Type B pancreatic cell (in vitro differentiated cells): ENCODE measurements at regions not wholly inside any gene's neighbourhood (a gene's known extent, or its start where the extent isn't known, plus 50 kb on each side); places are given as distances from the start of the nearest gene placed in this dataset.

Experiments used
- DNase-seq: peaks from one replicate; pipeline ENCODE4 v3.0.0; 2021; ENCODE audit warnings: mixed read lengths; ENCODE audit not compliant: unreplicated experiment; ENCODE audit errors: extremely low spot score
- H3K27ac Mint-ChIP-seq: 2 replicates; pipeline ENCODE4 v1.8.0; 2021; ENCODE audit warnings: mild to moderate bottlenecking, mixed read lengths
- H3K27me3 Mint-ChIP-seq: 2 replicates; pipeline ENCODE4 v1.8.0; 2021; ENCODE audit warnings: mixed read lengths
- H3K36me3 Mint-ChIP-seq: 2 replicates; pipeline ENCODE4 v1.8.0; 2021; ENCODE audit warnings: mixed read lengths
- H3K4me1 Mint-ChIP-seq: one replicate; pipeline ENCODE4 v1.8.0; 2021; ENCODE audit warnings: mixed read lengths; ENCODE audit not compliant: unreplicated experiment
- H3K4me3 Mint-ChIP-seq: 2 replicates; pipeline ENCODE4 v1.8.0; 2021; ENCODE audit warnings: mild to moderate bottlenecking, mixed read lengths
- H3K9me3 Mint-ChIP-seq: 2 replicates; pipeline ENCODE4 v1.8.0; 2021; ENCODE audit warnings: mixed read lengths
- CTCF ChIP-seq: fragments of 200-600 bp; sonication (generic); conservative IDR thresholded peaks from 2 replicates; pipeline ENCODE4 v1.5.0; 2021; ENCODE audit warnings: antibody characterized with exemption, mild to moderate bottlenecking

GRCh38 chr4:15149234-15149838 lies 147.1 kb downstream of the CPEB2 start:
- no peaks in the 10 kb centered on the region for H3K27me3 Mint-ChIP-seq
- H3K27ac Mint-ChIP-seq, result peak overlapping the region; percentile 73
- H3K9me3 Mint-ChIP-seq, result no peaks in the 10 kb centered on the region
- TF ChIP-seq CTCF, result no peak
- no peaks in the 10 kb centered on the region for H3K36me3 Mint-ChIP-seq
- DNase-seq, result no peak
- peaks cover 26% of the 10 kb centered on the region for H3K4me1 Mint-ChIP-seq
- no peak overlapping the region for H3K4me3 Mint-ChIP-seq

GRCh38 chr4:15149839-15150592 lies 147.7 kb downstream of the CPEB2 start:
- Mint-ChIP-seq H3K9me3 (no peaks in the 10 kb centered on the region), H3K4me1 (peaks cover 26% of the 10 kb centered on the region), H3K27ac (peak overlapping the region; percentile 73), H3K36me3 (no peaks in the 10 kb centered on the region), H3K27me3 (no peaks in the 10 kb centered on the region), H3K4me3 (no peak overlapping the region)
- no peak for DNase-seq
- TF ChIP-seq CTCF, result no peak

GRCh38 chr4:15150631-15151030 lies 148.3 kb downstream of the CPEB2 start:
- H3K27ac Mint-ChIP-seq, result no peak overlapping the region
- no peaks in the 10 kb centered on the region for H3K36me3 Mint-ChIP-seq
- no peak overlapping the region for H3K4me3 Mint-ChIP-seq
- no peak for DNase-seq
- no peak for TF ChIP-seq CTCF
- no peaks in the 10 kb centered on the region for H3K9me3 Mint-ChIP-seq
- H3K27me3 Mint-ChIP-seq, result no peaks in the 10 kb centered on the region
- peaks cover 26% of the 10 kb centered on the region for H3K4me1 Mint-ChIP-seq

- Mint-ChIP-seq H3K36me3 (no peaks in the 10 kb centered on the region), H3K27ac (no peak overlapping the region), H3K4me3 (no peak overlapping the region), H3K27me3 (no peaks in the 10 kb centered on the region), H3K9me3 (no peaks in the 10 kb centered on the region), H3K4me1 (peaks cover 26% of the 10 kb centered on the region)
- TF ChIP-seq CTCF, result no peak
- DNase-seq, result no peak
These were observed 148.8 kb downstream of the CPEB2 start for GRCh38 chr4:15151033-15151432.

GRCh38 chr4:15153662-15154061 lies 151.4 kb downstream of the CPEB2 start:
- no peak overlapping the region for H3K27ac Mint-ChIP-seq

More at GRCh38 chr4:15153662-15154061, 151.4 kb downstream of the CPEB2 start:
- H3K4me1 Mint-ChIP-seq, result peaks cover 12% of the 10 kb centered on the region
- H3K27me3 Mint-ChIP-seq, result no peaks in the 10 kb centered on the region
- no peak for TF ChIP-seq CTCF
- H3K4me3 Mint-ChIP-seq, result no peak overlapping the region
- no peaks in the 10 kb centered on the region for H3K9me3 Mint-ChIP-seq
- no peak for DNase-seq
- H3K36me3 Mint-ChIP-seq, result no peaks in the 10 kb centered on the region
